SH-SY5Y (cell line): ENCODE measurements at regions not wholly inside any gene's neighbourhood (a gene's known extent, or its start where the extent isn't known, plus 50 kb on each side); places are given as distances from the start of the nearest gene placed in this dataset.

Experiments used
- GATA2 ChIP-seq: IDR thresholded peaks from 2 replicates; pipeline ENCODE4 v1.6.1; 2011; ENCODE audit warnings: mild to moderate bottlenecking, low read depth, low read length
- GATA3 ChIP-seq: IDR thresholded peaks from 2 replicates; pipeline ENCODE4 v1.6.1; 2011; ENCODE audit warnings: low read depth, mild to moderate bottlenecking, low read length, moderate library complexity

DNA sequence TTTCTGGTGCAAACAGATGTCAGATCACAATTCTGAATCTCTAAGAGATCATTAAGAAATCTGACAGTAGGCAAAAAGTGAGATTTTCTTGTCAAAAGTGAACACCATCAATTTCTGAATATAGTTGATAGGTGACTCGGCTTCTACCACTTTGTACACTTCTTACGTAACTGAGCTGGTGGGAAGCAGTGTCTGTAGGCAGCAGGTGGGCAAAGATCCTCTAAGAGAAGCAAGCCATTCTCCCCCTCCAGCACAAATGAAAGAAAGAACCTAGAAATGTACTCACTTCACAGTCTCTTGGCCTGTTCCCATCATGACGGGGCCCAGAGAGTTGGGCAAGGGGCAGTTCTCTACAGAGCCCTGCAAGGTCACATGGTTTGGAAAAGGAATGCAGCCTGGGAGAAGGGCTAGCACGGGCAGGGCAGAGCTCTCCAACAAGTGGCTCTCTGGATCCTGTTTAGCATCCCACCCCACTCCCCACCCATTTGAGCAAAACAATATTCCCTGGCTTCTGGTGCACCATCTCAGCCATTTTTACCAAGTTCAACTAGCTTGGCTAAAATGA, 412.6 kb downstream of the LTN1 start:
- TF ChIP-seq GATA2 (no peak), GATA3 (no peak)

- no peak for TF ChIP-seq GATA3
- no peak for TF ChIP-seq GATA2
Observed at GRCh38 chr21:28568692-28569091, 424.0 kb downstream of the LTN1 start.

- TF ChIP-seq GATA2 (no peak), GATA3 (no peak)
Observed at GRCh38 chr21:28561772-28562171, 430.9 kb downstream of the LTN1 start.

DNA sequence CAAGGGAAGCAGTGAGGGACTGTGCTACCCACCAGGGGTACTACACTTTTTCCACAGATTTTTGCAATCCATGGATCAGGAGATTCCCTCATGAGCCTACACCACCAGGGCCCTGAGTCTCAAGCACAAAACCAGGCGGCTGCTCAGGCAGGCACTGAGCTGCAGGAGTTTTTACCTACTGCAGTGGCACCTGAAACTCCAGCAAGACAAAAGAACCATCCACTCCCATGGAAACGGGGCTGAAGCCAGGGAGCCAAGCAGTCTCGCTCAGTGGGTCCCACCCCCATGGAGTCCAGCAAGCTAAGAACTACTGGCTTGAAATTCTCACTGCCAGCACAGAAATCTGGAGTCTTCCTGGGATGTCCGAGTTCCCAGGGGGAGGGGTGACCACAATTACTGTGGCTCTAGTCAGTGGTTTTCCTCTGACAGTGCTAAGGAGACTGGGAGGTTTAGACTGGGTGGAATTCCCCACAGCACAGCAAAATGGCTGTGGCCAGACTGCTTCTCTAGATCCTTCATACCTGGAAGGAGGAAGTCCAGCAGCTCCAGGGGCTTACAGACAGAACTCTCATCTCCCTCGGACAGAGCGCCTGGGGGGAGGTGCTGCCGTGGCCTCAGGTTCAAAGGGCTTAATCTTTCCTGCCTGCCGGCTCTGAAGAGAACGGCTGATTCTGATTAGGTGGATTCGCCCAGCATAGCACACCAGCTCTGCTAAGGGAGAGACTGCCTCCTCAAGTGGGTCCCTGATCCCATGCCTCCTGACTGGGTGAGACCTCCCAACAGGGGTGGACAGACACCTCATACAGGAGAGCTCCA, 437.8 kb downstream of the LTN1 start:
- TF ChIP-seq GATA3 (no peak), GATA2 (no peak)

GRCh38 chr21:28550057-28550825, 442.4 kb downstream of the LTN1 start:
- TF ChIP-seq GATA3: no peak
- no peak for TF ChIP-seq GATA2

- no peak for TF ChIP-seq GATA3
- no peak for TF ChIP-seq GATA2
Observed at GRCh38 chr21:28548291-28548690, 444.4 kb downstream of the LTN1 start.

DNA sequence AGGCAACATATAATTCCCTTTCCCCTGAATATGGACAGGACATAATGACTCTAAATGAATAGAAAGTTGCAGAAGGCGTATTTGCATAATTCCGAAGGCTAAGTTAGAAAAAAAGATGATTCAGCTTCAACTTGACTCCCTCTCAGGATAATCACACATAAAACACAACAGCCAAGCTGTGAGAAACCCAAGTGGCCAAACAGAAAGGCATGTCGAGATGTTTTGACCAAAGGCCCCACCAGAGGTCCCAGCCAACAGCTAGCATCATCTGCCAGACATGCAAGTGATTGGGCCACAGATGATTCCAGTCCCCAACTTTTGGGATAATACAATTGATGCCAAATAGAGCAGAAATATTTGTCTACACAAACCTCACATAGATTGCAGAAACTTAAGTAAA, 444.9 kb downstream of the LTN1 start:
- TF ChIP-seq GATA2 (no peak), GATA3 (no peak)

DNA sequence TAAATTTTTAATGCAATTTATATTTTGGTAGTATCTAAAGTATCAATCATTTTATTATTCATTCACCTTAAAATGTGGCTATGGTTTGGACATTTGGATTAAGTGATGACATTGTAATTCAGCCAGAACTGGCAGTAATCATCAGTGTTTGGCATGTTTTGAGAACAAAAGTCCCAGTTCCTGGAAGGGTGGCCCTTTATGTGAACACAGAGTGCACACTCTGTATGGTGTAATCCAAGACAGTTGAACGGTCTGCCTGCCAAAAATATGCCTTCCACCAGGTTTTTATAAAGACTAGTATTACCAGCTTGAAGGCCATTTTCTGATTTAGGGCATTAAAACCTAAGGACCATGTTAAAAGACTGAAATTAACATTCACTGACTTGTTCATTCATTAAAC, 448.7 kb downstream of the LTN1 start:
- TF ChIP-seq GATA2 (no peak), GATA3 (no peak)

- TF ChIP-seq GATA2: no peak
- TF ChIP-seq GATA3: no peak
Observed at GRCh38 chr21:28541371-28542112, 451.1 kb downstream of the LTN1 start.

DNA sequence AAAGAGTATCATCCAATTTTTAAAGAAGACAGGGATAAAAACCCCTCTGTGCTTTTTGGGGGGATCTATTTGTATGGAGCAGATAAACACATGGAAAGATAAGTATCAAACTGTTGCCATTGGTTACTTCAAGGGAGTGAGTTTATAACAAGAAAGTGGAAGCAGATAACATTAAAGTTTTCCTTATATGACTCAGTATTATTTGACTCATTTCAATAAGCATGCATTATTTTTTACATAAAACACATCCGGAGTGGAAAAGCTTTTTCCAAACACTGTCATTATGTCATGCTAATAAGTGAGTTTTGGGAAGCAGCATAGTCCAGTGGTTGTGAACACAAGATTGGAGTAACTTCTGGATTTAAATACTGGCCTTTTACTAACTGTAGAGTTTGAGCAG, 452.2 kb downstream of the LTN1 start:
- TF ChIP-seq GATA2 (no peak), GATA3 (no peak)

- TF ChIP-seq GATA3 (no peak), GATA2 (no peak)
Observed at GRCh38 chr21:28539623-28539988, 453.1 kb downstream of the LTN1 start.

DNA sequence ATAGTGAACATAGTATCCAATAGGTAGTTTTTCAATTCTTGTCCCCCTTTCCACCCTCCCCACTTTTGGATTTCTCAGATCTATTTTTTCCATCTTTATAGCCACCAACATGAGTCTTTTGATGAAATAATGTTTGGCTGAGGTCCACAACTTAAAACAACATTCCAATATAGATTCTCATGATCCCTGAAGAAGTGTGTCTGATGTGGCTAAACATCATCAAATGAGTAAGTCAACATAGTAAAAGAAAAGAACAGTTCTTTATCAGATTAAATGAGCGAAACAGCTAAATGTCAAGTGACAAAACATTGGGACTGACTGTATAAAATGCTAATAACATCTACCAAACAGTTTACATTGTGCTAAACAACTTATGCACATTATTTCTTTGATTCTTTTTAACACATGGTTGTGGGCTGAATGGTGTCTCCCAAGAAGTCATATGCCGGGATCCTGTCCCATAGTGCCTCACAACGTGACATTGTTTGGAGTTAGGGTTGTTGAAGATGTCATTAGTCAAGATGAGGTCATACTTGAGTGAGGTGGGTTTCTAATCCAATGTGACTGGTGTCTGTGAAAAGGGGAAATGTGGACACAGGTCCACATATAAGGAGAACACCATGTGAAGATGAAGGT, 453.6 kb downstream of the LTN1 start:
- TF ChIP-seq GATA2 (no peak), GATA3 (no peak)

GRCh38 chr21:28537371-28538079, 455.2 kb downstream of the LTN1 start:
- no peak for TF ChIP-seq GATA3
- no peak for TF ChIP-seq GATA2

DNA sequence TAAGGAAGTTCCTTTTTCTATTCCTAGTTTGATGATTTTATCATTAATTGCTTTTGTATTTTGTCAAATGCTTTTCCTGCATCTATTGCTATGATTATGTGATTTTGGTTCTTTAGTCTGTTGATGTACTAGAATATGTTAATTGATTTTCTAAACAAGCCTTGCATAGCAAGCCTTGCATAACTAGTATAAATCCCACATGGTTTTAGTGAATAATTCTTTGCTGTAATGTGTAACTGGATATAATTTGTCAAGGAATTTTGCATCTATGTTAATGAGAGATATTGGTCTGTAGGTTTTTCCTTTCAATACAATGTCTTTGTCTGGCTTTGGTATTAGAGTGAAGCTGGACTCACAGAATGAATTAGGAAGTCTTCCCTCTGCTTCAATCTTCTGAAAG, 460.2 kb downstream of the LTN1 start:
- no peak for TF ChIP-seq GATA2
- no peak for TF ChIP-seq GATA3
